HCT116 (cell line): ENCODE measurements at regions not wholly inside any gene's neighbourhood (a gene's known extent, or its start where the extent isn't known, plus 50 kb on each side); places are given as distances from the start of the nearest gene placed in this dataset.

Experiments used
- ATAC-seq: fragments of 200-7000 bp; cut with Tn5 transposase; 2 replicates; pipeline ENCODE4 v1.9.1; 2020; ENCODE audit warnings: mild to moderate bottlenecking, moderate library complexity
- BruUV-seq: library from RNA; stranded (reverse); fragments of 400-500 nt; replicated peaks from 2 replicates; lab custom pipeline; 2021; lab: Mats Ljungman, UMichigan
- CTCF ChIA-PET: fragments of 300-600 bp; sonication (Branson Sonifier 250); formaldehyde crosslinking; loops from one replicate; lab custom pipeline; 2021; ENCODE audit warnings: antibody characterized with exemption; lab: Charles Lee
- POLR2A ChIA-PET: fragments of 300-600, 350-600 bp; sonication (Branson Sonifier 250); formaldehyde crosslinking; loops from one replicate; lab custom pipeline; 2021; ENCODE audit warnings: antibody characterized with exemption; lab: Charles Lee
- RAD21 ChIA-PET, 2 experiments: fragments of 300-600 bp; sonication (Branson Sonifier 250); formaldehyde crosslinking; loops; one replicate each; lab custom pipeline; 2023; ENCODE audit warnings: low total read pairs in 2 of 2; ENCODE audit not compliant: uncharacterized antibody in 2 of 2, unreplicated experiment in 2 of 2, low non-redundant PET in 1 of 2; lab: Charles Lee
- DNase-seq: peaks from one replicate; pipeline ENCODE4 v3.0.0-alpha.2; 2010; ENCODE audit warnings: low read depth, low spot score
- H2AFZ ChIP-seq: fragments of 200-600 bp; shearing (Covaris generic), sonication (generic); 2 replicates; pipeline ENCODE4 v1.6.1; 2017; ENCODE audit warnings: low read depth, mixed run types, mixed read lengths, antibody characterized with exemption, low read length; ENCODE audit not compliant: poor library complexity, severe bottlenecking
- H3K27ac ChIP-seq: 2 replicates; pipeline ENCODE4 v1.5.1; 2012; ENCODE audit warnings: low read depth, low read length
- H3K27me3 ChIP-seq: fragments of 200-600 bp; sonication (generic); 2 replicates; pipeline ENCODE4 v1.6.1; 2016; ENCODE audit warnings: mixed run types, low read length, mixed read lengths; ENCODE audit not compliant: insufficient read depth
- H3K36me3 ChIP-seq, 2 experiments: fragments of 200-500 bp in 1 of 2; fragments of 200-600 bp in 1 of 2; sonication (Bioruptor generic) in 1 of 2; sonication (generic) in 1 of 2; 2 replicates each; pipeline versions ENCODE4 v1.5.1 to v1.6.1; 2014 to 2016; ENCODE audit warnings: low read length in 2 of 2, inconsistent platforms in 1 of 2, mixed read lengths in 1 of 2, mixed run types in 1 of 2; ENCODE audit not compliant: insufficient read depth in 2 of 2, control insufficient read depth in 1 of 2
- H3K4me1 ChIP-seq, 2 experiments: fragments of 200-600 bp in 1 of 2; sonication (generic) in 1 of 2; 2 replicates each; pipeline versions ENCODE4 v1.5.1 to v1.6.1; 2012 to 2017; ENCODE audit warnings: low read length in 2 of 2, inconsistent platforms in 1 of 2, mild to moderate bottlenecking in 1 of 2, mixed read lengths in 1 of 2, mixed run types in 1 of 2, moderate library complexity in 1 of 2; ENCODE audit not compliant: insufficient read depth in 2 of 2, control insufficient read depth in 1 of 2
- H3K4me2 ChIP-seq: fragments of 200-600 bp; sonication (generic); 2 replicates; pipeline ENCODE4 v1.6.1; 2017; ENCODE audit warnings: mixed run types, low read length, mixed read lengths
- H3K4me3 ChIP-seq, 2 experiments: fragments of 200-600 bp in 1 of 2; sonication (generic) in 1 of 2; replicated peaks in 1 of 2; 2 replicates each; pipeline ENCODE4 v1.5.1; 2011 to 2016; ENCODE audit warnings: low read length in 2 of 2, control low read depth in 1 of 2, low read depth in 1 of 2, mild to moderate bottlenecking in 1 of 2, mixed read lengths in 1 of 2, mixed run types in 1 of 2
- H3K79me2 ChIP-seq: fragments of 200-600 bp; sonication (generic); 2 replicates; pipeline ENCODE4 v1.6.1; 2017; ENCODE audit warnings: mild to moderate bottlenecking, mixed run types, low read length, moderate library complexity, mixed read lengths; ENCODE audit not compliant: insufficient read depth
- H3K9ac ChIP-seq: fragments of 200-600 bp; sonication (generic); 2 replicates; pipeline ENCODE4 v1.6.1; 2016; ENCODE audit warnings: low read length, mixed read lengths
- H3K9me2 ChIP-seq: fragments of 200-600 bp; sonication (generic), shearing (Covaris generic); 2 replicates; pipeline ENCODE4 v1.6.1; 2017; ENCODE audit warnings: mixed run types, mild to moderate bottlenecking, moderate library complexity; ENCODE audit not compliant: insufficient read depth
- H3K9me3 ChIP-seq, 2 experiments: fragments of 200-500 bp in 1 of 2; fragments of 200-600 bp in 1 of 2; sonication (Bioruptor generic) in 1 of 2; sonication (generic) in 1 of 2; 2 replicates each; pipeline ENCODE4 v1.6.1; 2014 to 2017; ENCODE audit warnings: low read length in 2 of 2, mixed read lengths in 2 of 2, inconsistent platforms in 1 of 2, low read depth in 1 of 2, mild to moderate bottlenecking in 1 of 2, mixed run types in 1 of 2, moderate library complexity in 1 of 2; ENCODE audit not compliant: control insufficient read depth in 1 of 2, insufficient read depth in 1 of 2
- H4K20me1 ChIP-seq: fragments of 200-600 bp; sonication (generic), shearing (Covaris generic); 2 replicates; pipeline ENCODE4 v1.6.1; 2017; ENCODE audit warnings: mixed run types, mild to moderate bottlenecking, moderate library complexity; ENCODE audit not compliant: insufficient read depth
- ATF3 ChIP-seq: IDR thresholded peaks from 2 replicates; pipeline ENCODE4 v1.6.1; 2012
- CBX3 ChIP-seq: IDR thresholded peaks from 2 replicates; pipeline ENCODE4 v1.6.1; 2012; ENCODE audit warnings: low read depth
- EGR1 ChIP-seq: IDR thresholded peaks from 2 replicates; pipeline ENCODE4 v1.6.1; 2012; ENCODE audit warnings: low read depth
- ELF1 ChIP-seq: IDR thresholded peaks from 2 replicates; pipeline ENCODE4 v1.6.1; 2012; ENCODE audit warnings: low read depth, borderline replicate concordance
- EZH2 ChIP-seq: fragments of 200-600 bp; sonication (generic); IDR thresholded peaks from 2 replicates; pipeline ENCODE4 v1.6.1; 2017; ENCODE audit warnings: antibody characterized with exemption, mixed run types
- EZH2phosphoT487 ChIP-seq: fragments of 200-600 bp; IDR thresholded peaks from 2 replicates; pipeline ENCODE4 v1.6.1; 2018; ENCODE audit warnings: antibody characterized with exemption, borderline replicate concordance
- POLR2A ChIP-seq: IDR thresholded peaks from 2 replicates; pipeline ENCODE4 v1.7.0; 2011; ENCODE audit warnings: borderline replicate concordance; ENCODE audit not compliant: insufficient read depth, insufficient read length; ENCODE audit errors: extremely low read depth
- POLR2AphosphoS5 ChIP-seq: IDR thresholded peaks from 2 replicates; pipeline ENCODE4 v1.6.1; 2011; ENCODE audit warnings: mild to moderate bottlenecking, low read depth, low read length, moderate library complexity
- RAD21 ChIP-seq: IDR thresholded peaks from 2 replicates; pipeline ENCODE4 v1.6.1; 2012; ENCODE audit warnings: low read depth, mild to moderate bottlenecking
- SIN3A ChIP-seq: IDR thresholded peaks from 2 replicates; pipeline ENCODE4 v1.6.1; 2012; ENCODE audit warnings: low read depth
- SP1 ChIP-seq: IDR thresholded peaks from 2 replicates; pipeline ENCODE4 v1.6.1; 2012; ENCODE audit warnings: low read depth
- SRF ChIP-seq: IDR thresholded peaks from 2 replicates; pipeline ENCODE4 v1.6.1; 2012; ENCODE audit warnings: low read depth
- TCF7L2 ChIP-seq: IDR thresholded peaks from 2 replicates; pipeline ENCODE4 v1.7.0; 2011; ENCODE audit warnings: borderline replicate concordance, inconsistent platforms; ENCODE audit not compliant: insufficient read depth, insufficient read length; ENCODE audit errors: extremely low read depth
- ZFX ChIP-seq: fragments of 450-650 bp; IDR thresholded peaks from 2 replicates; pipeline ENCODE4 v1.6.1; 2017
- intact Hi-C: fragments of 100-400 bp; cut with micrococcal nuclease; formaldehyde crosslinking; loops from 2 replicates; pipeline ENCODE4 v1.10.0; 2022
- TF ChIP-seq, protein P1 (sequence below): IDR thresholded peaks from 2 replicates; pipeline ENCODE4 v1.6.1; 2011; ENCODE audit warnings: mild to moderate bottlenecking, low read length, moderate library complexity; ENCODE audit not compliant: insufficient replicate concordance; ENCODE audit errors: extremely low read depth
- TF ChIP-seq, protein P2 (sequence below): IDR thresholded peaks from 2 replicates; pipeline ENCODE4 v1.6.1; 2012

DNA sequence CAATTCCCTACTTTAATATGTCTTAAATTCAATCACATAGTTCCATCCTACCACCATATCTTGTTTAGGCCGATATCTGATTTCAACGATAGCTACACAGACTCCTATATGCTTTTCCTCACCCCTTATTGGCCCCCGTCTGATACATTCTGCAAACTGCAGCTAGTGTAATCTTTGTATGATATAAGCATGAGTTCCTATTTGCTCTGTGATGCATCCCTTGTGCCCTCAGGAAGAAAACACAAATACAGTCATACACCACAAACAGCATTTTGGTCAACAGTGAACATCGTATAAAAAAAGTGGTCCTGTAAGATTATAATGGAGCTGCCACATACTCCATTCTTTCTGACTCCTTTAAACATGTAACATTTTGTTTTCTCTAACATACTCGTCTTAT lies 837.8 kb upstream of the CDH6 start:
- no peaks in the 10 kb centered on the region for H3K79me2 ChIP-seq
- no peak overlapping the region for H3K27ac ChIP-seq
- TF ChIP-seq SIN3A (no peak), ELF1 (no peak), EGR1 (no peak), TCF7L2 (no peak), RAD21 (no peak), EZH2 (no peak), POLR2AphosphoS5 (no peak), ATF3 (no peak), SP1 (no peak), CBX3 (no peak), POLR2A (no peak), EZH2phosphoT487 (no peak), SRF (no peak), ZFX (no peak)
- TF ChIP-seq, protein P1, sequence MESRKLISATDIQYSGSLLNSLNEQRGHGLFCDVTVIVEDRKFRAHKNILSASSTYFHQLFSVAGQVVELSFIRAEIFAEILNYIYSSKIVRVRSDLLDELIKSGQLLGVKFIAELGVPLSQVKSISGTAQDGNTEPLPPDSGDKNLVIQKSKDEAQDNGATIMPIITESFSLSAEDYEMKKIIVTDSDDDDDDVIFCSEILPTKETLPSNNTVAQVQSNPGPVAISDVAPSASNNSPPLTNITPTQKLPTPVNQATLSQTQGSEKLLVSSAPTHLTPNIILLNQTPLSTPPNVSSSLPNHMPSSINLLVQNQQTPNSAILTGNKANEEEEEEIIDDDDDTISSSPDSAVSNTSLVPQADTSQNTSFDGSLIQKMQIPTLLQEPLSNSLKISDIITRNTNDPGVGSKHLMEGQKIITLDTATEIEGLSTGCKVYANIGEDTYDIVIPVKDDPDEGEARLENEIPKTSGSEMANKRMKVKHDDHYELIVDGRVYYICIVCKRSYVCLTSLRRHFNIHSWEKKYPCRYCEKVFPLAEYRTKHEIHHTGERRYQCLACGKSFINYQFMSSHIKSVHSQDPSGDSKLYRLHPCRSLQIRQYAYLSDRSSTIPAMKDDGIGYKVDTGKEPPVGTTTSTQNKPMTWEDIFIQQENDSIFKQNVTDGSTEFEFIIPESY, result no peak
- TF ChIP-seq, protein P2, sequence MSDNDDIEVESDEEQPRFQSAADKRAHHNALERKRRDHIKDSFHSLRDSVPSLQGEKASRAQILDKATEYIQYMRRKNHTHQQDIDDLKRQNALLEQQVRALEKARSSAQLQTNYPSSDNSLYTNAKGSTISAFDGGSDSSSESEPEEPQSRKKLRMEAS, result no peak
- TF ChIP-seq, all 23 proteins: peak for 0
- H3K9me2 ChIP-seq, result no peaks in the 10 kb centered on the region
- H3K4me2 ChIP-seq, result no peak overlapping the region
- H3K36me3 ChIP-seq, result no peaks in the 10 kb centered on the region
- H3K27me3 ChIP-seq, result no peaks in the 10 kb centered on the region
- ChIA-PET RAD21 (no interaction called here), POLR2A (no interaction called here), CTCF (no interaction called here)
- no peaks in the 10 kb centered on the region for H3K4me1 ChIP-seq
- no peak overlapping the region for H3K4me3 ChIP-seq
- ATAC-seq (no peak), DNase-seq (no peak)
- H3K9me3 ChIP-seq, result peaks cover 0 to 15% of the 10 kb centered on the region in 2 experiments; a peak in 2 of 4 replicates
- H4K20me1 ChIP-seq, result no peaks in the 10 kb centered on the region
- no TSS peak for BruUV-seq
- H3K9ac ChIP-seq, result no peak overlapping the region
- no peak overlapping the region for H2AFZ ChIP-seq
- intact Hi-C loops, result no loop called here
